Ishikawa (cell line): ENCODE measurements at regions not wholly inside any gene's neighbourhood (a gene's known extent, or its start where the extent isn't known, plus 50 kb on each side); places are given as distances from the start of the nearest gene placed in this dataset.

ENCODE experiments used
- CREB1 ChIP-seq: IDR thresholded peaks from 2 replicates; pipeline ENCODE4 v1.6.1; 2012; ENCODE audit warnings: low read depth
- EGR1 ChIP-seq: IDR thresholded peaks from 2 replicates; pipeline ENCODE4 v1.6.1; 2012
- EP300 ChIP-seq: IDR thresholded peaks from 2 replicates; pipeline ENCODE4 v1.6.1; 2012; ENCODE audit warnings: borderline replicate concordance
- MAX ChIP-seq: IDR thresholded peaks from 2 replicates; pipeline ENCODE4 v1.6.1; 2012
- RAD21 ChIP-seq: IDR thresholded peaks from 2 replicates; pipeline ENCODE4 v1.6.1; 2012; ENCODE audit warnings: low read depth
- TAF1 ChIP-seq: IDR thresholded peaks from 2 replicates; pipeline ENCODE4 v1.6.1; 2012; ENCODE audit warnings: low read depth, mild to moderate bottlenecking
- TCF12 ChIP-seq: IDR thresholded peaks from 2 replicates; pipeline ENCODE4 v1.6.1; 2012; ENCODE audit warnings: low read depth
- YY1 ChIP-seq: IDR thresholded peaks from 2 replicates; pipeline ENCODE4 v1.6.1; 2012; ENCODE audit warnings: low read depth
- ZBTB7A ChIP-seq: IDR thresholded peaks from 2 replicates; pipeline ENCODE4 v1.6.1; 2012; ENCODE audit warnings: low read depth

GRCh38 chr1:200480964-200481363 is 71.1 kb upstream of the ZNF281 start:
- TF ChIP-seq ZBTB7A = no peak
- no peak for TF ChIP-seq CREB1
- TF ChIP-seq TAF1 = no peak
- TF ChIP-seq TCF12 = no peak
- TF ChIP-seq EP300 = no peak
- TF ChIP-seq MAX = no peak
- no peak for TF ChIP-seq EGR1
- TF ChIP-seq RAD21 = no peak
- TF ChIP-seq YY1 = no peak
